GM21723 (cell line): ENCODE measurements at regions not wholly inside any gene's neighbourhood (a gene's known extent, or its start where the extent isn't known, plus 50 kb on each side); places are given as distances from the start of the nearest gene placed in this dataset.
"Not testable (repeated sequence)": the region's sequence is repeated elsewhere in the genome, so short reads cannot be mapped to it uniquely, and the experiment has no call there.

Source experiments
- ATAC-seq: cut with Tn5 transposase; IDR thresholded peaks from one replicate; pipeline ENCODE4 v1.9.1; 2021; ENCODE audit warnings: mild to moderate bottlenecking, moderate library complexity; ENCODE audit not compliant: unreplicated experiment

GRCh38 chrX:859329-859728, 228.7 kb downstream of the SHOX start:
- ATAC-seq, result no peak

- no peak for ATAC-seq
Measured at GRCh38 chrX:858542-859078, 228.0 kb downstream of the SHOX start.

- no peak for ATAC-seq
Measured at GRCh38 chrX:857376-857775, 226.8 kb downstream of the SHOX start.

GRCh38 chrX:856566-857290, 226.1 kb downstream of the SHOX start:
- ATAC-seq, result no peak

GRCh38 chrX:853304-853703, 222.7 kb downstream of the SHOX start:
- no peak for ATAC-seq

- no peak for ATAC-seq
Measured at GRCh38 chrX:850471-850916, 219.9 kb downstream of the SHOX start.

- no peak for ATAC-seq
Measured at GRCh38 chrX:848386-848785, 217.8 kb downstream of the SHOX start.

- ATAC-seq, result no peak
Measured at GRCh38 chrX:843306-843705, 212.7 kb downstream of the SHOX start.

GRCh38 chrX:840556-840955, 210.0 kb downstream of the SHOX start:
- ATAC-seq, result no peak

- ATAC-seq, result not testable (repeated sequence)
Measured at GRCh38 chrX:838666-839065, 208.1 kb downstream of the SHOX start.

GRCh38 chrX:835857-836256, 205.3 kb downstream of the SHOX start:
- not testable (repeated sequence) for ATAC-seq

- ATAC-seq, result no peak
Measured at GRCh38 chrX:830532-830931, 199.9 kb downstream of the SHOX start.

- no peak for ATAC-seq
Measured at GRCh38 chrX:829145-829544, 198.6 kb downstream of the SHOX start.

GRCh38 chrX:828411-828959, 197.9 kb downstream of the SHOX start:
- ATAC-seq, result no peak

GRCh38 chrX:826448-826847, 195.9 kb downstream of the SHOX start:
- no peak for ATAC-seq

- ATAC-seq, result no peak
Measured at GRCh38 chrX:825991-826390, 195.4 kb downstream of the SHOX start.

- not testable (repeated sequence) for ATAC-seq
Measured at GRCh38 chrX:823073-823472, 192.5 kb downstream of the SHOX start.

- ATAC-seq, result no peak
Measured at GRCh38 chrX:821327-822107, 190.9 kb downstream of the SHOX start.

GRCh38 chrX:819684-820083, 189.1 kb downstream of the SHOX start:
- no peak for ATAC-seq

GRCh38 chrX:817759-818300, 187.2 kb downstream of the SHOX start:
- ATAC-seq, result no peak

- ATAC-seq, result not testable (repeated sequence)
Measured at GRCh38 chrX:817147-817546, 186.6 kb downstream of the SHOX start.
